ENCODE measurements at regions not wholly inside any gene's neighbourhood (a gene's known extent, or its start where the extent isn't known, plus 50 kb on each side); places are given as distances from the start of the nearest gene placed in this dataset.
"Not testable (repeated sequence)": the region's sequence is repeated elsewhere in the genome, so short reads cannot be mapped to it uniquely, and the experiment has no call there.

DNA sequence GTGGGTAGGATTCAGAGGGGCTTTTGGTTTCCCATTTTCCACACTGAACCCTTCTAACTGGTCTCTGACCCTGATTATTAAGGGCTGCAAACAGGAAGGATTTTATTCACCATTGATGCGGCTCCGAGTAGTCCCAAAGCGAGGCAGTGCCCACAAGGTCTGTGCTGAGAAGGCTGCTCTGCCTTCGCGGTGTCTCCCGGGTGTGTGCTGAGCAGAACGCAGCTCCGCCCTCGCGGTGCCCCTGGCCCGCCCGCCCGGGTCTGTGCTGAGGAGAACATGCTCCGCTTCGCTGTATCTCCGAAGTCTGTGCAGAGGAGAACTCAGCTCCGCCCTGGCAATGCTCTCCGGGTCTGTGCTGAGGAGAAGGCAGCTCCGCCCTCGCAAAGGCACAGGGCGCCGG is 530.7 kb downstream of the FOXD4L4 start:
- TF ChIP-seq, protein P1, sequence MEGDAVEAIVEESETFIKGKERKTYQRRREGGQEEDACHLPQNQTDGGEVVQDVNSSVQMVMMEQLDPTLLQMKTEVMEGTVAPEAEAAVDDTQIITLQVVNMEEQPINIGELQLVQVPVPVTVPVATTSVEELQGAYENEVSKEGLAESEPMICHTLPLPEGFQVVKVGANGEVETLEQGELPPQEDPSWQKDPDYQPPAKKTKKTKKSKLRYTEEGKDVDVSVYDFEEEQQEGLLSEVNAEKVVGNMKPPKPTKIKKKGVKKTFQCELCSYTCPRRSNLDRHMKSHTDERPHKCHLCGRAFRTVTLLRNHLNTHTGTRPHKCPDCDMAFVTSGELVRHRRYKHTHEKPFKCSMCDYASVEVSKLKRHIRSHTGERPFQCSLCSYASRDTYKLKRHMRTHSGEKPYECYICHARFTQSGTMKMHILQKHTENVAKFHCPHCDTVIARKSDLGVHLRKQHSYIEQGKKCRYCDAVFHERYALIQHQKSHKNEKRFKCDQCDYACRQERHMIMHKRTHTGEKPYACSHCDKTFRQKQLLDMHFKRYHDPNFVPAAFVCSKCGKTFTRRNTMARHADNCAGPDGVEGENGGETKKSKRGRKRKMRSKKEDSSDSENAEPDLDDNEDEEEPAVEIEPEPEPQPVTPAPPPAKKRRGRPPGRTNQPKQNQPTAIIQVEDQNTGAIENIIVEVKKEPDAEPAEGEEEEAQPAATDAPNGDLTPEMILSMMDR (IDR thresholded peaks at IDR 0.05; ENCODE audit: low read length) = not testable (repeated sequence)
- TF ChIP-seq EZH2 (IDR thresholded peaks at IDR 0.05; ENCODE audit: borderline replicate concordance, low read length) = not testable (repeated sequence)
